Spleen (tissue), 7 donors: ENCODE measurements at regions not wholly inside any gene's neighbourhood (a gene's known extent, or its start where the extent isn't known, plus 50 kb on each side); places are given as distances from the start of the nearest gene placed in this dataset.

Experiments
- CTCF ChIP-seq, 11 experiments: fragments of 200-600 bp in 7 of 11; fragments of 450-650 bp in 4 of 11; sonication (generic) in 4 of 11; IDR thresholded peaks in 8 of 11; conservative IDR thresholded peaks in 3 of 11; 1 replicate in 7 of 11; 2 replicates in 4 of 11; pipeline versions ENCODE4 v1.4.0 to v1.8.0; 2016 to 2021; ENCODE audit warnings: antibody characterized with exemption in 11 of 11, inconsistent platforms in 4 of 11, mild to moderate bottlenecking in 1 of 11
- POLR2A ChIP-seq, 3 donors: fragments of 450-650 bp; IDR thresholded peaks; one replicate each; pipeline ENCODE4 v1.5.1; 2017; ENCODE audit warnings: antibody characterized with exemption in 3 of 3, mild to moderate bottlenecking in 1 of 3
- POLR2AphosphoS5 ChIP-seq, 3 donors: sonication (generic); formaldehyde crosslinking; IDR thresholded peaks; one replicate each; pipeline ENCODE4 v1.5.1; 2017; ENCODE audit warnings: antibody characterized with exemption in 3 of 3
- donor health status: DM: no; HTN: no; CAD: no; lungs with moderate emphysema.
- donor health status: DM: no; HTN: no; CAD: no.
- donor health status: DM: no; HTN: no; CAD: no.

- TF ChIP-seq CTCF (IDR thresholded peaks at IDR 0.05 in 8 of 11, conservative IDR thresholded peaks at IDR 0.05 in 3 of 11) (no peak), POLR2A (IDR thresholded peaks at IDR 0.05) (no peak), POLR2AphosphoS5 (IDR thresholded peaks at IDR 0.05) (no peak)
Measured at GRCh38 chr2:21822505-21822904, 698.7 kb downstream of the TDRD15 start.
